Esophagus mucosa (tissue), 1 donor: ENCODE measurements at regions not wholly inside any gene's neighbourhood (a gene's known extent, or its start where the extent isn't known, plus 50 kb on each side); places are given as distances from the start of the nearest gene placed in this dataset.
"Not testable (repeated sequence)": the region's sequence is repeated elsewhere in the genome, so short reads cannot be mapped to it uniquely, and the experiment has no call there.

Source experiments
- ATAC-seq: fragments of 200-7000 bp; cut with Tn5 transposase; one replicate; pipeline ENCODE4 v1.9.1; 2020
- donor health status: DM: yes; HTN: yes; CAD: no.

DNA sequence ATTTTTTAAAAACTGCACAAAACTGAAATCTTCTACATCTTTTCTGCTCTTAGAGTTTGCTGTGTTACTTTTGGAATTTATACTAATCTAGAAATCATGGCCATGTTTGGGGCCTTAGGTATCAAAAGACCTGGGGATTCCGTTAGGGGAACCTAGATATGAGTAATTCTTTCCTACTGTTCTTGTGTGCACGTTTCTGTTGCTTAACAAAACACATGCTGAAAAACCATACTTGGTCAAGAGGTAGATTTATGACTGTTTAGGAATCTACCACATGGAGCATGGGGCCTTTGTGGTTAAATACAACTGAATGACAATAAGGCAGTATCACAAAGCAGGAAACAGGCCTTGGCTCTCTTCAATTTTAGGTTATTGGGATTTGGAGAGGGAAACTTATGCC lies 291.9 kb upstream of the USP25 start:
- ATAC-seq = no peak

DNA sequence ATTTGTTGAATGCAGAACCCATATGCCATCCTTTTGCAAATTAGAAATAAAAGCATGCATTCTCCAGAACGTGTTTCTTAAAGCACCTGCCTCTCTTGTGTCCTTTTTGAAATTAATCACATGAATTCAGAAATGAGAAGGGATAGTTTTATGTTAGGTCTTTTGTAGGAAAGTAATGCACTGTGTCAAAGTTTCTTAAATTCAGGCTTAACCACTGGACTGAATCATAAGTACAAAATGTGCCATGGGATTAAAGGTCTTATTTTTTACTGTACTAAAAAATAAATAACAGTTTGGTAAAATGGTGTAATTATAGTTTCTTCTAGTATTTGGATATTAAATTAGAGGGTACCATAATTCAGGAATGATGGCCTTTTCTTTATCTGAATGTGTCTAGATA lies 290.1 kb upstream of the USP25 start:
- ATAC-seq = no peak

DNA sequence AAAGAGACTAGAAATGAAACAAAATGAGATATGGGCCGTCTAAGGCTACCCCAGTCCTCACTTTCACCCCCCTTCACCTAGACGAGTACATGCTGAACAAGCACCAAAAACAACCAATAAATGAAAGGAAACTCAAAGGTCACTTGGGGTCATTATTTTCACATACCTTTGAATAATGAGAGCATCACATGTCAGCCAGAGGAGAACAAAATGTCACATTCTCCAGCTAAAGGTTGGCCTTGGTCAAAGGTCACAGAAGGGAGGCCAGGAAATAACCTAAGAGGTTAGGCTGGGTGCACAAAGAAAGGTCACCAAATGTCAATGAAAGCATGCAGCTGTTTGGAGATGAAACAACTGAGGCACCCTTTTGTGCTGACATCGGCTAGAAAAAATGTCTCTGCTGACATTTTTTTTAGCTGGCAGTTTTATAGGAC lies 288.7 kb upstream of the USP25 start:
- ATAC-seq = no peak

DNA sequence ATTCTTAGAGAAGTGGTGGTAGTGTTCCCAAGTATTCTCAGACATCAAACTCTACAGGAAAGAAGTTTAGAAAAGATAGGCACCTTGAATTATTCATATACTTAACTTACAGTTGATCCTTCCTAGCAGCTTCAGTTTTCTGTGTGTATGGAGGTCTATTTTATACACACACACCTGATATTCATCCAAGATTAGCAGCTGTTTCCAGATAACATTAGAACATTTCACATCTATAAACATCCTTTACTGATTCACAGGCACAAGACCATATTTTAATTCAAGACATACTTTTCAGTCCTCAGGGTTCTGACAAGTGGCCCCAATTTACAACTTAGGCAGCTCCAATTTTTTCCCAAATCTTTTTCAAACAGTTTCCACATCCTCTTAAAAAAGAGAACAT lies 287.8 kb upstream of the USP25 start:
- ATAC-seq = no peak

DNA sequence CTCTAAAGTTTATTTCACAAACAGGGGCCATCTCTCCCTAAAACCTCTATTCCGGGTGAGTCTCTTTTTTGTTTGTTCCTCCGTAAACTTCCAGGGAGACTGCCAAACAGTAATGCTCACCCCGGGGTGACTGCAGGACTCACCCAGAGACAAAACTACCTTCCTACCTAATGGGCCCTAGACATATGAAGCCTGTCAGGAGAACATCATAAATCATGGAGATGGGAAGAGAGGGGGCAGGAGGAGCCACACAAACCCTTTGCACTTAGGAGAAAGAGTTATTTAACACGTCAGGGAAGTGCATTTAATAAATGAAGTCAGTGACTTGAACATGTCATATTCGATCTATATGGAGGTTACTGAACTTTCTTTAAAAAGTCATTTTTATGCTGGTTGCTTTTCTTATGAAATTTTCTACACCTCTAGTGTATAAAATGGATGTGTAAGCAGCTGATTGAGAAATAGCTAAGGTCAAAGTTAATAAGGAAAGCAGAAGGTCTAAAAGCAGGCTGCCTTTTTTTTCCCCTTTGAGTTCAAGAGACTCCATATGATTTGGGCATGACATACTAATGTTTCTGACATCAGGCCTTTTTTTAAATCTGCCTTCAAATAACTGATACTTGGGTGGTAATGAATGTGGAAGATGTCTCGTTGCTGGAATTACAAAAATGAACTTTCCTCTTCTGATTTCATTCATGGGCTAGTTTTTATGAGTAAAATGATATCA lies 286.9 kb upstream of the USP25 start:
- ATAC-seq = no peak

DNA sequence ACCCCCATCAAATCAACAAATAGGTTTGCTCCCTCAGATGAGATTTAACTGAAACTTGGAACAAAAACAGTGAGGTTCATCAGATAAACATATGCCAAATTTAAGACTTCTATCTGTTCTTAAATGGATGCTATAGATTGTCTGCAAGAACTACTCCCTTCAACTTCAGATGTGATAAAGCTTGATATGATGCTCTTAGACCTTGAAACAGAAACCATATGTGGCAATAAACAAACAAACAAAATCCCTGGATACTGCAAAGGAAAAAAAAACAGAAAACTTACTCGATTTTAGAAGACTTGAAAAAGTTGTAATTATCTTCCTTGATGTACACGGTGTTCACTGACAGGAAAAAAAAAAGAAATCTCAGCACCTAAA lies 286.1 kb upstream of the USP25 start:
- no peak for ATAC-seq

DNA sequence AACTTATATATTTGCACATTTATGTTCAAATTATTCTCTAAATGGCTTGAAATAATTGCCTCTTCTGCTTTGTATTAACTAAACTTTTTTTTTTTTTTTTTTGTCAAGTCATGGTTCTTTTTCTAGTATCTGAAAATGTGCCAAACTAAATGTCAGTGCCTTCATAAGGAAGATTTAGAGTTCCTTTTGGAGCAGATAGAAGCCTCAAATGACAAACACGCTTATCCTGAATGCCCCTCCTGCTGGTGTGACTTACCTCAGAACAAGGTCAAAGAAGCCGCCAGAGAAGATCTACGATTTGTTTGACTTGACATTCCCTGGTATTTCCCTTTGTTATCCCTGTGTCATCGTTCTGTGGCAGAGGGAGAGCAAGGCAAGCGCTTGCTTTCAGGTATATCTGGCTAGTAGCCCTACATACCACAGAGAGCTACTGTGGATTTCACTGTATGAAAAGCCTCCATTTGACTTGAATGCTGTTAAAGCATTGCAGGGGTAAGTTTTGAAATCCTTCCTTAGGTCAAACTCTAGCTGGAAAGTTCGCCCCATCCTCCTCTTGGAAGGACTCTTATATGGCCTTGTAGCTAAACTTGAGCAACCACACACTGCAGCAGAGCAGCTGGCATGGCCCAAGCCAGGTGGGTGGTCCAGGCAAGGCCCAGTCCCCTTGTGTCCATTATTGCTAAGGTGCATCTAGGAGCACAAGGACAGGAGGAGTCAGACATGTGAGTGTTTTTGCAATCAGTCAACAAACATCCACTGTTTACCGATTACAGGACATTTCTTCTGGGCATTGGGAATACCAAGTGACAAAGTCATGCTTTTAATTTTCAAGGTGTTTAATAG lies 285.4 kb upstream of the USP25 start:
- peak; percentile 39 for ATAC-seq

DNA sequence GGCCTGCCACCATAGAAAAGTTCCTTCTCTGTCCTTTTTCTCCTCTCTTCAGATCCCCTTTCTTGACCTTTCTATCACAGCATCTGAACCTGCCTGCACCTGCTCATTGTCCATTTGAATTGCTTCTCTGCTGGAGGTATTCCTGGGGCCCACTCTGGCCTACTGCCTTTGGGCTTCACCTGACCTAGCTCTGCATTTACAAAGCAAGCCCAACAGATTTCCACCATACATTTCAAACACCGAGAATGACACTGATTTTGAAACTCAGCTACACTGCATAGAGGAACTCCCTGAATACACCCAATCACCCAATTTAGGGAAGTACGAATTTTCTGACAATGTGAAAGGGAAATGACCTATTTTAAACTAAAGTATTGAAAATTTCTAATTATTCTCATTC lies 284.5 kb upstream of the USP25 start:
- no peak for ATAC-seq

DNA sequence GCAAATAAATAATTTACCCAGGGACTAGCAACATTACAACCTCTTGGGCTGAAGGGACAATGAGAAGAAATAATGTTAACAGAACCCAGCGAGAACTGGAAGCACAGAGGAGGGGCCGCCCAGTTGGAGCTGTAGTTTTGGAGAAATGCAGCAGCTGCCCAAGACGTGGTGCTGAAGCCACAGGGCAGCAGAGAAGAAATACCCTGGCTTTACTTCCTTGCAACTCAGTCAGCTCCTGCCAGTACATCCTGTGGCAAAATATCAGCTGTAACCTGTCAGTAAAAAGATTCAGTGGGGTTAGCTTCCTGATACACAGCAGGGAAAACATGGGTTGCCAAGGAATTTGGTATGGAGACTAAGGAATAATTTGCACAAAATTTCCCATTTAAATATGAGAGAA lies 283.6 kb upstream of the USP25 start:
- ATAC-seq = no peak

DNA sequence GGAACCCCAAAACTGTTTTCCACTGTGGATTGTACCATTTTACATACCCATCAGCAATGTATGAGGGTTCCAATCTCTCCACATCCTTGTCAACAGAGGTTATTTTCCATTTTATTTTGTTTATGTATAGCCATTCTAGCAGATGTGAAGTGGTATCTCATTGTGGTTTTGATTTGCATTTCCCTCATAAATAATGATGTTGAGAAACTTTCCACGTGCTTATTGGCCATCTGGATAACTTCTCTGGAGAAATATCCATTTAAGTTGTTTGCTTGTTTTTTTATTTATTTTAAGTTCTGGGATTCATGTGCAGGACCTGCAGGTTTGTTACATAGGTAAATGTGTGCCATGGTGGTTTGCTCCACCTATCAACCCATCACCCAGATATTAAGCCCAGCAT lies 280.2 kb upstream of the USP25 start:
- ATAC-seq = no peak

DNA sequence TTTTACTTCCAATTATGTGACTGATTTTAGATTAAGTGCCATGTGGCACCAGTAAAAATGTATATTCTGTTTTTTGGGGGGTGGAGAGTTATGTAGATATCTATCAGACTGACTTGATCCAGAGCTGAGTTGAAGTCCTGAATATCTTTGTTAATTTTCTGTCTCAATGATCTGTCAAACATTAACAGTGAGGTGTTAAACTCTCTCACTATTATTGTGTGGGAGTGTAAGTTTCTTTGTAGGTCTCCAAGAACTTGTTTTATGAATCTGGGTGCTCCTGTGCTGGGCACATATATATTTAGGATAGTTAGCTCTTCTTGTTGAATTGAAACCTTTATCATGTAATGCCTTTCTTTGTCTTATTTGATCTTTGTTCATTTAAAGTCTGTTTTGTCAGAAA lies 276.5 kb upstream of the USP25 start:
- no peak for ATAC-seq

DNA sequence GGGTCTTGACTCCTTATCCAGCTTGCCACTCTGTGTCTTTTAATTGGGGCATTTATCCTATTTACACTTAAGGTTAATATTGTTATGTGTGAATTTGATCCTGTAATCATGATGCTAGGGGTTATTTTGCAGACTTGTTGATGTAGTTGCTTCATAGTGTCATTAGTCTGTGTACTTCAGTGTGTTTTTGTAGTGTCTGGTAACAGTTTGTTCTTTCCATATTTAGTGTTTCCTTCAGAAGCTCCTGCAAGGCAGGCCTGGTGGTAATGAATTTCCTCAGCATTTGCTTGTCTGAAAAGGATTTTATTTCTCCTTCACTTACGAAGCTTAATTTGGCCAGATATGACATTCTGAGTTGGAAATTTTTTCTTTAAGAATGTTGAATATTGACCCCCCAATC lies 276.0 kb upstream of the USP25 start:
- not testable (repeated sequence) for ATAC-seq

DNA sequence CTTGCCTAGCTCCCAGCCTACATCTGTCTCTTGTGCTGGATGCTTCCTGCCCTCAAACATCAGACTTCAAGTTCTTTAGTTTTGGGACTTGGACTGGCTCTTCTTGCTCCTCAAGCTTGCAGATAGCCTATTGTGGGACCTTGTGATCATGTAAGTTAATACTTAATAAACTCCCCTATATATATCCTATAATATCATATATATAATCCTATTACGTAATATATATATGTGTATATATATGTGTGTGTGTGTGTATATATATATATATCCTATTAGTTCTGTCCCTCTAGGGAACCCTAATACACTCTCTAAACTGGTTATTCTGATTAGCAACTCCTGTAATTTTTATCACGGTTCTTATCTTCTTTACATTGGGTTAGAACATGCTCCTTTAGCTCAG lies 274.9 kb upstream of the USP25 start:
- ATAC-seq = not testable (repeated sequence)

DNA sequence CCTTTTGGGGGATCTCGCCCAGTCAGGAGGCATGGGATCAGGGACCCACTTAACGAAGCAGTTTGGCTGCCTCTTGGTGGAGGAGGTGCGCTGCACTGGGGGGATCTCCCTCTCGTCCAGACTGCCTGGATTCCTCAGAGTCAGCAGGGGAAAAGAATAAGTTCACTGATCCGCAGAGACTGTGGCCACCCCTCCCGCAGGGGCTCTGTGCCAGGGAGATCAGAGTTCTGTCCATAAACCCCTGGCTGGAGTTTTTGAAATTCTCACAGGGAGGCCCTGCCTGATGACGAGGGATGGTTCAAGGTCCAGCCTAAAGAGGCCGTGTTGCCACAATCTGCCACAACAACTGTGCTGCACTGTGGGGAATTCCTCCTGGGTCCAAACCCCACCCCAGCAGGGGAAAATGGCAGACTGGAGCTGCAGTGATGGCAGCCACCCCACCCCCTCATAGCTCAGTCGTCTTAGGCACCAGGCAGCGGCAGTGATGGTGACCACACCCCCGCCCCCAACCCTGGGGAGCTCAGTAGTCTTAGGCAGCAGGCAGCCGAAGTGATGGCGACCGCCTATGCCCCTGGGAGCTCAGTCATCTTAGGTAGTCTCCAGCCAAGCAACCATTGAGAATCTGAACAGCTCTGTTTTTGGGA lies 273.8 kb upstream of the USP25 start:
- ATAC-seq = no peak

DNA sequence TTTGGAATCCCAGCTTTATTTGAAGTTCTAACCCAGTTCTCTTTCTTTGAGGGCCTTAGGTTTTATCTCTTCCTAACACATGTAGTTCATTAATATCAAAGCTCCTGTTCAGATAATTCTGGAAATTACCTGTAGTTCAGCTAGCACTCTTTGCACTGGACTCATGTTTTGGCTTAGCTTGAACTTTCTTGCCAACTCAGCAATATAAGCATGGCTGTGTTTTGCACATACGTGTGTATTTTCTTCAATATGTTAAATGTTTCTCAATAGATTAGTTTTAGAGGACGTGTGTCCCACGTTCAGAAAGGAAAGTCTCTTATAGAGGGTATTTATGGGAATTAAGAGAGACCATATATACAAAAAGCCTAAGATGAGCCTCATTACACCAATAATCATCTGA lies 271.8 kb upstream of the USP25 start:
- no peak for ATAC-seq

DNA sequence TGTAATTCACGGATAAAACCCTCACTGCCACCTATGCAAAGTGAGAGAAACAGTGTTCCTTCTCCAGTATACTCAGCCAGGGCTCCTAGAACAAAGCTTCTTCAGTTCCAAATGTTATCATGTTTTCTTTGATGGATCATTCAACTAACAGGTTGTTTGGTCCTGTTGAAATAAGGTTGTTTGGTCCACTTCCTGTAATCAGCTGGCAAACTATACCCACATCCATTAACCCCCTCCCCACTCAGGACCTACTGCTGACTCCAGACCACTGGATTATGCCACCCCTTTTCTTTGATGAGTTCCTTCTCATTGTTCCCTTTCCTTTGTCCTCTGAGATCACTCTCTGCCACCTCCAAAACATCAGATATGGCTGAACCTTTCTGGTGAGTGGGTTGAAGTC lies 267.7 kb upstream of the USP25 start:
- no peak for ATAC-seq

DNA sequence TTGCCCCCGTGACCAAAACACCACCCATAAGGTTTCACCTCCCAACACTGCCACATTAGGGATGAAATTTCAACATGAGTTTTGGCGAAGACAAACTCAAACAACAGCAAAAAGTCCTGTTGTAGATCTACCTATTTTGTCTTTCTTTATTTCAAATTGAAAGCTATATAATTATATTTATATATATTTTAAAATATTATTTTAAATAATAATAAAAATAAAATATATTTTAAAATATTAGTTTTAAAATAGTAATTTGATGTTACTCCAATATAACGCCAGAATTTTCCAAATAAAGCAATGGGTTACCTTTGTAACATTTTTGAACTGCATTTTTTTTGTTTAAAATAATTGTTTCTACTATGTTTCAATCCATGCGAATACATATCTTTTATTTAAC lies 263.5 kb upstream of the USP25 start:
- ATAC-seq = no peak

DNA sequence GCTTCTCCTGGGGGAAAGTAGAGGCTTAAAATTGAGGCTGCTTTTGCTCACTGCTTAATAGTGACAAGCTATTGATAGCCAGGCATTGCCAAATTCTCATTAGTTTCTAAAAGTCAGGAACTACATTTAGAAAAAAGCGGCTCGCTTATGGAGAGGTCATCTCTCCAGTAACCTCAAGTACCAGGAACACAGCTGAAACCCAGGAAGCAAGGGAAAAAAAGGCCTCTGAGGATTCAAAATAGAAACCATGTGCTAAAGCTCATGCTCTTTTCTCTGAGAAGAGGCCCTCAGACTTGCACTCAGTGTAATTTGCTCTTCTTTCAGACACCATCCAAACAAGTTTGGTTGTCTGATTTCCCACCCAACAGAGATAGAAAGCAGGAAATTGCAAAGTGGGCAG lies 261.4 kb upstream of the USP25 start:
- no peak for ATAC-seq

DNA sequence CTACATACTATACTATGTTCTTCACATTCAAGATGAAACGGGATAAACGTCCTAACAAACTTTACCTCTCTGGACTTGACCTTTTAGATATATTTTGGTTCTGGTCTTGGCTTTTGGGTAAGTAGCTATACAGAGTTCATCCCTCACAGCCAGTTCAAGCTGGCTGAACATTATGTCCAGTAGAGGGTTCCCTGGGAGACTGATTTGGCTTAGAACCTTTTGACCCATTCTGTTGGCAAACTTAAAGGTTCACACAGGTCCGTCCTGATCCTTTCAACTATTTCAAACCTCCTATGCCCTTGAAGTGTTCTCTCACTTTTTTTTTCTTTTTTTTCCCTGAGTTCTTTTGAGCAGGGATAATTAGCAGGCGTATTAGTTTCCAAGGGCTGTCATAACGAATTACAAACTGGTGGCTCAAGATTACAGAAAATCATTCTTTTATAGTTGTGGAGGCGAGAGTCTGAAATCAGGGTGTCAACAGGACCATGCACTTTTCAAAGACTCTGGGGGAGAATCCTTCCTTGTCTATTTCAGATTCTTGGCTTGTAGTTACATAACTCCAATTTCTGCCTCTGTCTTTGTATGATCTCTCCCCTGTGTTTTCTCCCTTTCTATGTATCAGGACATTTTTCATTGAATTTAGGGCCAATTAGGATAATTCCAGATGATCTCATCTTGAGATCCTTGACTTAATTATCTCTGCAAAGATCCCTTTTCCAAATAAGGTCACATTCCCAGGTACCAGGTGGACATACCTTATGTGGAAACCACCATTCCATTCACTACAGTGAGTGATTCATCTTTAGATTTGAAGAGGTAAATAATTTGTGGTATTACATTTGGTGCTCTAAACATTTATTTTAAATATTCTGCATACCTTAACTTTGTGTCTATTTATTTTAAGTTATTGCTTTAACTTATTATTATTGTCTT lies 257.4 kb upstream of the USP25 start:
- no peak for ATAC-seq

DNA sequence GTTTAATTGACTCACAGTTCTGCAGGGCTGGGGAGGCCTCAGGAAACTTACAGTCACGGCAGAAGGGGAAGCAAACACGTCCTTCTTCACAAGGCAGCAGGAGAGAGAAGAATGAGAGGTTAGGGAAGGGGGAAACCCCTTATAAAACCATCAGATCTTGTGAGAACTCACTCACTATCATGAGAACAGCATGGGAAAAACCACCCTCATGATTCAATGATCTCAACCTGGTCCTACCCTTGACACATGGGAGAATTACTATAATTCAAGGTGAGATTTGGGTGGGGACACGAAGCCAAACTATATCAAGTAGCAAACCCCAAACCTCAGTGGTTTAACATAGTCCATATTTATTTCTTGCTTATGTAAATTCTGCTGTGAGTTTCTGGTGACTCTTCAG lies 252.0 kb upstream of the USP25 start:
- ATAC-seq = not testable (repeated sequence)

DNA sequence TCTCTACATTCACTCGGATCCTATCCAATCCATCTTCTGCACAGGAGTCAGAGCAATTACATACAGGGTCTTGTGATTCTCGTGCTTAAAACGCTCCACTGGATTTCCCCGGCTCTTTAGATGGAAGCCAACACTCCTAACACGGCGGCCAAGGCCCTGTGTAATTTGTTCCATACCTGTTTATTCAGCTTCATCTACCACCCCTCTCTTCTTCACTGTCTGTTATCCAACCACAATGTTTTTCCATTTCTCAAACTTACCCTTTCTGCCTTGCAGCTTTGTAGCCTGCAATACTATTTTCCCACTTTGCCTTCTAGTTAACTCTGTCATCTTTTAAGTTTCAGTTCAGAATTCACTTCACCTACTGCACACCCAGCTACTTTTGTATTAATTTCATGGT lies 249.6 kb upstream of the USP25 start:
- ATAC-seq = no peak

DNA sequence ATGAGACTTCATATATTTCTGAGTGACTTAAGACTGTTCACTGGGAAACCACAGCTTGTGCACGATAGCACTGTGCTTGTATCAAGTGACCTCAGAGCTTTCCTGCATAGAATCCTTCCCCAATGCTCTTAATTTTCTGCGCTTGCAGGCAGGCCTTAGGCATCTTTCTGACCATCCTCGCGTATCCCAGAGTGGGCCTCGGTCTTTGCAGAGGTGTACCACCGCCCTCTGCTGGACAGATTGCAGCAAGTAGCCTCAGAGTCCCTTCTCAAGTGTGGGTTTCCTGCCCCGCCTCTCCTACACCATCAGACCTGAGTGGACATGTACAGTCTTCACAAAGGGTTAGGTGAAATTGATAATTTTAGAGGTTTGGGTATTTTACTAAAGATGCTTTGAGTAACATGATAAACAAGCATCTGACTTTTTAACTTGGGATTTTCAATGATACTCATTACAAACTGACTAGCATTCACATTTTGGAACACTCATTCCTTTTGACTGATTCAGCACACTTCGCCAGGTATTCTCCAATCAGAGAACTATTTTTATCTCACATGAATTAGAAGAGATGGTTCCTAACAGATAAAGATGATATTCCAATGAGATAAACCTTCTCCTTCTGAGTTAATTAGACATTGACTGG lies 246.5 kb upstream of the USP25 start:
- peak; percentile 96 for ATAC-seq
